Muscle of arm (tissue), 1 donor: ENCODE measurements at regions not wholly inside any gene's neighbourhood (a gene's known extent, or its start where the extent isn't known, plus 50 kb on each side); places are given as distances from the start of the nearest gene placed in this dataset.

ENCODE experiments used
- DNase-seq: peaks from one replicate; pipeline ENCODE4 v3.0.0-alpha.2; 2013

DNA sequence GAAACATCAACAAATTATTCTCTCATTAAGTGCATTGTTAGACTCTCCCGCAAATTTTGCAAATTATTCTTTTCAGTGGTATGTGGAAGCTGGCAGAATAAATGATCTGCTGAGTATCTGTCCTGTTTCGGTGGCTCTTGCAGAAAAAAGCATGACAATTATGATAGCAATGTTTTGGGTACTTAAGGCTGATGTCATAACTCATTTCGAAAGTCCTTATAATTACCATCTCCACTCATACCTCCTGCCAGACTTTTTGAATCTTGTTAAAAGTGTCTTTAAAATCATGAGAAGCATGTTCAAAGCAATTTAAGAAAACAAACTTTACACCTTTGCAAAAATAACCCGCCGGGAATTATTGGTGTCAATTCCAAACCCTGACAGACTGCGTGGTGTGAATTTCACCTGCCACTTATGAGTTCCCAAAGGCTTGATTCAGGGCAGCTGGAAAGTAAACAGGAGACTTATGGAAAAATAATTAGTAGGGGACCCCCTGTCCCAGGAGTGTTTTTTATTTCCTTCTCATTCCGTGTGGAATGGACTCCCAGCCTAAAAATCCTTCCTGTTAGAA is 87.6 kb upstream of the E2F3 start:
- DNase-seq, result no peak

DNA sequence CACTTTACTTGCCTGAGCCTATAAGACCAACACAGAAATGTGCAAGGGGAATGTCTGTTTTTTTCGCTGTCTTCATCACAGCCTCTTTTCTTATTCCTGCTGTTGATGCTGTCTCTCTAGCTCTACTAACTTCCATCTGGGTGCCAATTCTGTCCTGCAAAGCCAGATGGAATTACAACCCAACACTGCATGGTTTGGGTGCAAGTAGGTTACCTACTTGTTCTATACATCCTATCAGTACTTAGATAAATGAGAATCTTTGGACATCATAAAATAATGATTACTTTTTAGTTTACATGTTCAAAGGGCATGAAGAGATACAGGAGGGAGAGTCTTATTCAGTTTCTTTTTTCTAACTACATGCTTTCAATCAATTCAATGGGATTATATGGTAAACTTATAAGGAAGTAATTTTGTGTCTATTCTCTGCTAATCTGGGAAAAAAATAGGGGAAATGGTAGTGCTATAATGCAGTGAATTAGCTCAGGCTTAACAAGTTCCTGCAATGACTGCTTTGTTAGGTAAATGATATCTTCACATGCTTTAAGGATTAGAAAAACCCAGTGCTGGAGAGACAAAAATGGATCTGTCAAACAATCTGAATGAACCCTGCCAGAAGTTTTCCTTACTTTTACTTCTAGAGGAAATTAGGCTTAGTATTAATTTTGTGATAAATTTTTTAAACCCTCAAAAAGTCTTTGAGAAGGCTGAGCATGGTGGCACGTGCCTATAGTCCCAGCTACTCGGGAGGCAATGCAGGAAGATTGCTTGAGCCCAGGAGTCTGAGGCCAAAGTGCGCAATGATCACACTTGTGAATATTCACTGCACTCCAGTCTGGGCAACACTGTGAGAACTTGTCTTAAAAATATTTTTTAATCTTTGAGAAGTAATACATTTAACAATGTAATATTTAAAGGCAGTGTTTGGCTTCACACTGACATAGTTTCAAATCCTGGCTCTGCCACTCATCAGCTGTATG is 86.5 kb upstream of the E2F3 start:
- no peak for DNase-seq

DNA sequence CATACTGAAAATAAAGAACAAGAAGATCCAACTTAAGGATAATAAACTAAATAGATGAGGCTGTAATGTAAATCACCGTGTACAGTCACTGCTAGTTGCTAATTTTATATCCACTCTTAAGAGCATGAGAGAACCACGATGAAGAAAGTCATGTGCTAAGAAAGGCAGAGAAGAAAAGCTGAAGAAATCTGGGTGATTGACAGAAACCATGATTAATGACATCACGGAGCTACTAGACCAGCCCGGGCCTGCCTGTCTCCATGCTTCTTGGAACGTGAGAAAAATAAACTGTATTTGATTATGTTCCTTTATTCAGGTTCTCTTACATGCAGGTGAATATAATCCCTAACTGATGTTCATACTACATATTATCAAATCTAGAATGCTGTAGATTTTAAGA is 84.2 kb upstream of the E2F3 start:
- no peak for DNase-seq

DNA sequence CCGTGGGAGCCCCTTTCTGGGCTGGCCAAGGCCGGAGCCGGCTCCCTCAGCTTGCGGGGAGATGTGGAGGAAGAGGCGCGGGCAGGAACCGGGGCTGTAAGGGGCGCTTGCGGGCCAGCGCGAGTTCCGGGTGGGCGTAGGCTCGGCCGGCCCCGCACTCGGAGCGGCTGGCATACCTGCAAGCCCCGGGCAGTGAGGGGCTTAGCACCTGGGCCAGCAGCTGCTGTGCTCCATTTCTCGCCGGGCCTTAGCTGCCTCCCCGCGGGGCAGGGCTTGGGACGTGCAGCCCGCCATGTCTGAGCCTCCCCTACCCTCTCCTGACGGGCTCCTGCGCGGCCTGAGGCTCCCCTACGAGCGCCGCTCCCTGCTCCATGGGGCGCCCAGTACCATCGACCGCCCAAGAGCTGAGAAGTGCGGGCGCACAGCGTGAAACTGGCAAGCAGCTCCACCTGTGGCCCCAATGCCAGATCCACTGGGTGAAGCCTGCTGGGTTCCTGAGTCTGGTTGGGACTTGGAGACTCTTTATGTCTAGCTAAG is 82.8 kb upstream of the E2F3 start:
- DNase-seq, result no peak

DNA sequence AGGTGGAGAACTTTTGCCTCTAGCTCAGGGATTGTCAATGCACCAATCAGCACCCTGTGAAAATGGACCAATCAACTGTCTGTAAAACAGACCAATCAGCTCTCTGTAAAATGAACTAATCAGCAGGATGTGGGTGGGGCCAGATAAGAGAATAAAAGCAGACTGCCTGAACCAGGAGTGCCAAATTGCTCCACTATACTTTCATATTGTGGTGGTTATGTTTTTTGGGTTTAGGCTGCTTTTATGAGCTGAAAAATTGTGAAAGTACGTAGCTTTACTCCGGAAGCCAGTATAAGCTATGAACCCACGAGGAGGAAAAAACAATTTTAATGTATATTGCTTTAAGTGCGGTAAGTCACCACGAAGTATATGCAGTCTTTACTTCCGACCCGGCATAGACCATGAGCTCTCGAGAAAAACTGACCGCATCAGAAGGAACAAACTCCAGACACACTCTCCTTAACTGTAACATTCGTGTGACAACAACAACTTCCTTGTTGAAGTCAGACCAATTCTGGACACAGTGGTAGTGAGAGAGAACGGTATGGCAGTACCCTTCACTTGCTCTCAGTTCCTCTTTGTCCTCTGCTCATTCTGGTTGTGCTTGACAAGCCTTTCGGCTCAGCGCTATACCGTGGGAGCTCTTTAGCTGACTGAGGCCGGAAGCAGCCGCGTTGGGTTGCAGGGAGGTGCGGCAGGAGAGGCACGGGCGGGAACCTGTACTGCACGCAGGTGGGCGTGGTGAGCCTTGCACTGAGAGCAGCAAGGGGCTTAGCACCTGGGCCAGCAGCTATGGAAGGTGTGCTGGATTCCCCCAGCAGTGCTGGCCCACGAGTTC is 81.9 kb upstream of the E2F3 start:
- peak; percentile 10 for DNase-seq

DNA sequence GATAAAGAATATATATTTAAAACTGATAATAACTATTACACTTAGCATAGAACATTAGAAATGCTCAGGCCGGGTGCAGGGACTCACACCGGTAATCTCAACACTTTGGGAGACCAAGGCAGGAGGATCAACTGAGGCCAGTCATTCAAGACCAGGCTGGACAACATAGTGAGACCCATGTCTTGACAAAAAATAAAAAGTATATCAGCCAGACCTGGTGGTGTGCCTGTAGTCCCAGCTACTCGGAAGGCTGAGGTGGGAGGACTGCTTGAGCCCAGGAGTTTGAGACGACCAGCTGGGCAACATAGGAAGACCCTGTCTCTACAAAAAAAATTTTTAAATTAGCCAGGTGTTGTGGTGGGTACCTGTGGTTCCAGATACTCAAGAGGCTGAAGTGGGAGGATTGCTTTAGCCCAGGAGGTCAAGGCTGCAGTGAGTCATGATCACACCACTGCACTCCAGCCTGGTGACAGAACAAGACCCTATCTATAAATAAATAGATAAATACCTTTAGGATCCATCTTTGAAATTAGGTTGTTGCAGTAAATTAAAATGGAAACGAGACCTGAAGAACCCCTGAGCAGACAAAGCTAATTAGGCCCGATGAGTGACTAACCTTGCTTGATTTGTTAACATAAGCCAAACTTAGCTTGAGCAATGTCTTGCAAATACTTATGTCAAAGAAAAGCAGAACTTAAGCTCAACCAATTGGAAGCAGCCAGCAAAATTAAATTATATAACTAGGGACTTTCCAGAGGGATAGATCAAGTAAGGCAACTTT is 75.8 kb upstream of the E2F3 start:
- DNase-seq, result no peak

DNA sequence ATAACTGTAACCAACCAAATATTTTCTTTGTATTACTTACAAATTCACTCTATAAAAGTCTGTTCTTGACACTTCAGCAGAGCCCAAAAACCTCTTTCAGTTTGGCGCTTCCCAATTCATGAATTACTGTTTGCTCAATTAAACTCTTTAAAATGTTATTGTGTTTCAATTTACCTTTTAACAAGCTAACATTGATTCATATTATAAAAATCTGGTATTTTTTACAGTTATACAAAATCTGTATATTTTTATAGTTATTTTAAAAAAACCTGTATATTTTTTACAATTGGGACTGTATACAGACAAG is 75.3 kb upstream of the E2F3 start:
- no peak for DNase-seq

DNA sequence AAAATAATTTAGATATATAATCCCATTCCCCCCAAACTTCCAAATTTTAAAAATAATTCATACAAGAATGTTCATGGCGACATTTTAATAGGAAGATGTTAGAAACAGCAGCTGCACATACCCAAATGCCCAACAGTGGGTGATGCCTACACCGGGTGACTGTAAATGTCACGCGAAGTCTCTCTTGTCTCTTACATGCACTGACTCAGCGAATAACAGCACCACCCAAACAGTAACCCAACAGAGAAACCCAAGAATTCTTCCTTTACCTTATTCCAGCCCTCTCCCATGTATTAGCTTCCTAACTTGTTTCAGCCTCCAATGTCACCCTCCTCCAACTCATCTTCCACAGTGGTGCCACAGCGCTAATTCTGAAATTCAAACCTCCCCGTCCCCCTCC is 74.5 kb upstream of the E2F3 start:
- DNase-seq, result no peak

DNA sequence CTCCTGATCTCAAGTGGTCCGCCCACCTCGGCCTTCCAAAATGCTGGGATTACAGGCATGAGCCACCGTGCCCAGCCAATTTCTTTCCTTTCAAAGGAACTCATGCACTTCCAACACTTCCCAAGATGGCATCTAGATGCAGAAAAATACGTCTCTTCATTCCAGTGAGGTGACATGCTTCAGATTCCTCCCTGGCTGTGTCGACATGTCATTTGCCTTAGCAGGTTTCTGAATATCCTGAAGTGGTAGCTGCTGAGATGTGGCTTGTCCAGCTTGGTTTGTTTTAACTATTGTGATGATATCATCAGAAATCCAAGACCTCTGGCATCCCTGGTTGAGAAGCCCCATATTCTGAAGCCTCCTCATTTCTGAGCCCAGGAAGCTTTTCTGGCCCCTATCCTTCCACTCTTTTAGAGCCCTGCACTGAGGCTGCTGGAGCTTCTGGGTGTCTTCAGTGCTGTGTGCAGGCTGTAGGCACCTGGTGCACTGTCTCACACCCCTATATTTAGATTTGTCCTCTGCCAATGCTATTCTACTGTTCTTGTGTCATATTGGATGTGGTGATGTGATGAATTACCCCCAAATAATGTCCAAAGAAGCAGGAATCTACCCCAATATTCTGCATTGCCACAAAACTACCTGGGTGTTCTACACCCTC is 73.3 kb upstream of the E2F3 start:
- DNase-seq, result no peak

DNA sequence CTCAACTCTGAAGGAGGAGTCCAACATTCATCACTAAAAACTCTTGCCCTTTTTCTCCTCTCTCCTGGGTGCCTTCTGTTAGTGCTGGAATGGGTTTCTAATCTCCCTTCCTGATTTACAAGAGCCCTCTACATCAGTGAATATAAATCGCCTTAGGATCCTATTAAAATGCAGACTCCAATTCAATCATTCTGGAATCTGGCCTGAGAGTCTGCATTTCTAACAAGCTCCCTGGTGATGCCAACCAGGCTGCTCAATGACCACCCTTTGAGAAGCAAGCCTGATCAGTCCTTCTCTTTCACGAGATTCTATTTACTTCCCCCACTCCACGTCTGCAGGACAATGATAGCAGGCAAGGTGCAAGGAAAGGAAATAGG is 72.8 kb upstream of the E2F3 start:
- no peak for DNase-seq

DNA sequence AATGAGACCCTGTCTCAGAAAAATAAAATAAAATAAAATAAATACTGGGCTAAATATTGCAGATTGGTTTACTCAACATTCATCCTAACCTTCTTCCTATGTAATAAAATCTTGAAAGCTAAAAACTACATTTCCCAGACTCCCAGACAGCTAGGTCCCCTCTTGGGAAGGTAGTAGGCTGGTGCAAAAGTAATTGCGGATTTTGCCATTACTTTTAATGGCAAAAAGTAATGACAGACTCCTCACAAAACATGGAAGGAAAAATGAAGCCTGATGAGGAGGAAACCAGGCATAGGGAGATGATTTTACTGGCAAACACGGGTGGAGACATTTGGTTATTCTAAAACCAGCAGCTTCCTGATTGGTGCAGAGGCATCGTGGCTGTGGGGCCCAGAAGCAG is 70.6 kb upstream of the E2F3 start:
- no peak for DNase-seq

DNA sequence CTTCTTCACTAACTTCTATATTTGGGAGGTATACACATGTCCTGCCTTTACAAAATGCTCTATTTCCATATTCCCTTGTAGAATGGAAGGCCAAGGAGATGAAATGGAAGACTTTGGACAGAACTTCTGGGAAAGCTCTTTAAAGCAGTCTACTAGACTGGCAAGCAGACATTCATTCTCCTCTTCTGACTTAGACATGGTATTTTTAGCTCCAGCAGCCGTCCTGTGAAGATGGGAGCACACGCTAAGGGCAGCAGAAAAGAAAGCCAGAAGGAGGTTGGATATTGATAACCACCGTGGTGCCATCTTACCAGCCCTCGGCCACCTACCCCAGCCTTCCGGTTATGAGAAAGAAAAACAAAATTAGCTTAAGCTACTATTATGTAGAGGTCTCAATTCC is 70.1 kb upstream of the E2F3 start:
- no peak for DNase-seq

DNA sequence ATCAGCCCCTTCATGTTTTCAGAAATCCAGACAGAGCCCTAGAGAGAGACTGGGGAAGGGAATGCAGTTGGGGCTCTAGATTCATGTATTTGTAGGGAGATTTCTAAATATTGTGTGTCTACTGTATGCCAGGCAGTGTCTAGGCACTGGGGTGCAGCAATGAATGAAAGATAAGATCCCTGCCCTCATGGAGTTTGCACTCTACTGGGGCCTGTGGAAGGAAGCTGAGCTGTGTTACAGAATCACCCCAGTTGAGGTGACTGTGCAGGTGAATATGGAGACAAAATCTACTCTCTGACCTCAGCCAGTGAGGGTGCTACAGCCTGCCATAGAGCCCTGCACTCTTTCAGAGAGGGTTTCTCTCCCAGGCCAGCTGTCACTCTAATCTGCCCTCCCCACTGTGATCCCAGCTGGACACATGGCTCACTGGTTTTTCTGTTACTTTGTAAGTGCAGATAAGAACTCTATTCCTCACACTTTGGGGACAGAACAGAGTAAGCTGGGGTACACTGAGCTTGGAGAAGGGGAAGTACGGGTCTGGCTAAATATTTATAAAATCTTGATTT is 69.2 kb upstream of the E2F3 start:
- no peak for DNase-seq

DNA sequence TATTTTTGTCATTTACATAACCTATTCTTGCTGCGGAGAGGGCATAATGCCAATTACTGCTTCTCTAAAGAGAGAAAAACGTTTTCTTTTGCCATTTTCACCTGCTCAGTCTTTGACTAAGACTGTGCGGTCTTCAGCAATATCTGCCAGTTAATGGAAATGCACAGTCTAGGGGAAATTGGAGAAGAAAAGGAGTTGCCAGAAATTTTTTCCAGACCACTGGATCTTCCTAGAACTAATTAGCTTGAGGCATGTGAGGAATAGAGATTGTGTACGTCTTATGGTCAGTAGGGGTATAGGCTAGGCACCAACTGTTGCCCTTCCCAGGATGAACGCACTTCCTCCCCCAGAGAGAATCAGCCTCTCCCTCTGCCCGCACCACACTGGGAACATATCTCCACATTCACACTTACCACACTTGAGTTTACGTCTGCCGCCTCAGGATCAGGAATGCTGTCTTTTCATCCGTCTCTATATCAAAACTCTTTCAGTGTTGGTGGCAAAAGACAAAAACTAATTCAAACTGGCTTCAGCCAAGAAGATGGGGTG is 67.9 kb upstream of the E2F3 start:
- DNase-seq, result no peak

DNA sequence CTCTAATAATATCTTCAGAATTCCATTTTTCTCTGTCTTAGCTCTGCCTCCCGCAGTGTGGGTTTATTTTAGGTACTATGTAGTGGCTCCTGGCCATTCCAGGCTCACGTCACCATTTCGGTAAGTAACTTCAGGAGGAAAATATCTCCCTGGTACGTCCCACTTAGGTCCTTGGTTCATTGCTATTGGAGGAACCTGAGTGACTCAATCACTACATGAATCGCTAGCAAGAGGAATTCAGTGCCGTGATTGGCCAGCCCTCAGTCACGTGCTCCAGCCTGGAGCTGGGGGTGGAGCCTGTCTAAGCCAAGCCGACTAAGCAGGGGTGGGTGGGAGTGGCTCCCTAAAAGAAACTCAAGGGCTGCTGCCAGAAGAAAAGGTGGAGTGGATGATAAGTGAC is 67.3 kb upstream of the E2F3 start:
- no peak for DNase-seq

DNA sequence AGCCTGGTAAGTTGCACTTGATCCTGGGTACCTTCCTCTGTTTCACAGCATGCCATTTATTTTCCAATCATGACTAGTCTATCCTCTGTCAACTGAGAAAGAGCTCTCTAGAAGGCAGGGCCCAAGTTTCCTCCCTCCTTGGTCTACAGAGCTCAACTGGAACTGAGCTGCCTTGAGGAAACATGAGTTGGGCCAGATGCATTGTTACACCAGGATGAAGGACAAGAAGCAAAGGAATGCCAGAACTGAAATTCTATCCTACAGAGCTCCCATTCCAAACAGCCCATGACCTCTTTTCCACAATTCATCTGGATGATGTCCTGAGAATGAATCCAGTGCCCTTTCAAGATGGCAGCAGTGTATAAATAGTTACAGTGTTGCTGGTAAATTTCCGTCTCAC is 66.7 kb upstream of the E2F3 start:
- DNase-seq, result no peak

DNA sequence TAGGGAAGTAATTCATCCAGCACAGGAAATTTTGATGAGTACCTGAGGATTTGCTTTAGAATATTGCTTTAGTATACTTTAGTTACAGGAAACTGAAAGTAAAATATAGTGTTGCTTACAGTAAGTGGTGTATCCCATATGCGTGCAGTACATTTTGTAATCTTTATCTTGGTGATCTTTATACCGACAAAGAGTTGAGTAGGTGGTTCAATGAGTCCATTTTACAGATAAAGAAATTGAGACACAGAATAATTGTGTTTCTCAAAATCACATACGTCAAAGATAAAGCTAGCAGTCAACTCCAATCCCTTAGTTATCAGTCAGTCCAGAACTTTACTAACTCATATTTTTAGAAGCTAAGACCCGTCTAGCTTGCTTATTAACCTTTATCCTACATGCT is 65.8 kb upstream of the E2F3 start:
- DNase-seq, result no peak

DNA sequence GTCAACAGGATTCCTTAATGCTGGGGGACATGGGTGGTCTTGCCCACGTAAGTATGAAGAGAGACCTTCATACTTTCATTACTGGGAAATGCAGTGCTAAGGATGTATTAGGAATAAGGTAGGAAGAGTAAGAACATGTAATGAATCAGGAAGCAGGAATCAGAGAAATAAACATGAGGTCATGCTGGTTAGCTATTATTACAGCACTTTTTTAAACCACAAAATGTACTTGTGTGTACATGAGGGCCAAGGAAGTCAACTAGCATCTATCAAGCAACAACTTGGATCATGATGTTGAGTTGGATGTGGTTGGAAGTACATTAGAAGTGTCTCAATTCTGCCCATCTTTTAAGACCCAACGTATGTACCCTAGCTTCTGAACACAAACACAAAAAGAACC is 63.5 kb upstream of the E2F3 start:
- DNase-seq, result no peak

DNA sequence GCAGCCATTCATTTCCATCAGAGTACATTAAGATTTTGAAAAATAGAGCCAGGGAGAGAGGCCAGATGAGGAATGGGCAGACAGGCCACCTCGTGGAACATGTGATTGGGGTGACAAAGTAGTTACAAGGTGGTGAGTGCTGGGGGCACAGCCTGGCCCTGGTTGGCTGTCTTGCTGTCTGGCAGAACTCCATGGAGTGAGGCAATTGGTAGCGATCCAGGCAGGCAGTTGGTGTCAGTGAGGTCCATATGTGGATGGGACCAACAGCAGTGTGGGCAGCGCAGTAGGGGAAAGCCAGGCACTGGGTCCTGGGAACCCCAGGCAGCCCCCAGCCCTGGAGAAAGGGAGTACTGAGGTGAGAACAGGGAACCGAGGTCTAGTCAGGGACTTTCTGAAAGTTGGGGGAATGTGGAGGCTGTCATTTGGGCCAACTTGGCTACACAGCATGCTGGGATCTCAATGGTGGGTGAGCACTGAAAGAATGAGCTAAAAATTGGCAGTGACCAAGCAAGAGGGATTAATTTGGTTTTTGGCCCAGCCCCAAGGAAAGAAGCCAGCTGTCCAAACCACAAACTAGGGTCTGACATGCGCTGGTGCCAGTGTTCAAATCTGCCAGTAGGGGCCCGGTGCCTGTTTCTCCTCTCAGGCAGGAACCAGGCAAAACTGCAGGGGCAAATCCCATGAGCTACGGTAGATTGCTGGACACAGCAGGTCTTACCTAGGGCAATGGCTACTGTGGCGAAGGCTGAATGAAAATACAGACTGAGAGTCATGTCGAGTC is 61.4 kb upstream of the E2F3 start:
- no peak for DNase-seq

DNA sequence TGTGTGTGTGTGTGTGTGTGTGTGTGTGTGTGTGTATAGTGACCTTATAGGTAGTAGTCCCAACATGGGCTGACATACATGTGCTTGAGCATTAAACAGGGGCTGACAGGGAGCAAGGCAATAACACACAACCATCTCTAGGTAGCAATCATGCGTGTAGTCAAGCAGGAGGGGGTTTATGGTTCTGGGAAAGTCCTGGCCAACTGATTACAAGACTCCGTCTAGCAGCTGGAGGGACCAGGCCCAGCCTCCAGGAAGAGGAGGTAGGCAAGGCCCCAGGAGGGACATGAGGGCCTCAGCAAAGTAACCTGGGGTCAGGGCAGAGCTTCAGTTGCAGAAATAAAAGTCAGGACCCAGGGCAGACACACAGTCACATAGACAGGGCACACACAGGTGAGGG is 60.6 kb upstream of the E2F3 start:
- DNase-seq, result no peak
